Osteoblast (primary cell): ENCODE measurements at regions not wholly inside any gene's neighbourhood (a gene's known extent, or its start where the extent isn't known, plus 50 kb on each side); places are given as distances from the start of the nearest gene placed in this dataset.

Source experiments
- DNase-seq: peaks from one replicate; pipeline ENCODE4 v3.0.0; 2011; ENCODE audit warnings: low spot score, mixed read lengths; ENCODE audit not compliant: insufficient read length; ENCODE audit errors: missing footprints
- H2AFZ ChIP-seq: 2 replicates; pipeline ENCODE4 v1.6.0; 2011; ENCODE audit warnings: mild to moderate bottlenecking, low read length
- H3K27ac ChIP-seq: 2 replicates; pipeline ENCODE4 v1.5.1; 2011; ENCODE audit warnings: mild to moderate bottlenecking, low read depth, low read length, moderate library complexity
- H3K27me3 ChIP-seq: 2 replicates; pipeline ENCODE4 v1.6.0; 2012; ENCODE audit warnings: mild to moderate bottlenecking, control low read depth, inconsistent platforms, low read length, moderate library complexity; ENCODE audit not compliant: insufficient read depth
- H3K36me3 ChIP-seq: 2 replicates; pipeline ENCODE4 v1.5.1; 2011; ENCODE audit warnings: mild to moderate bottlenecking, low read length, control low read depth, moderate library complexity; ENCODE audit not compliant: insufficient read depth
- H3K4me1 ChIP-seq: 2 replicates; pipeline ENCODE4 v1.5.1; 2011; ENCODE audit warnings: mild to moderate bottlenecking, low read length, control low read depth, moderate library complexity; ENCODE audit not compliant: insufficient read depth
- H3K4me2 ChIP-seq: 2 replicates; pipeline ENCODE4 v1.6.0; 2011; ENCODE audit warnings: mild to moderate bottlenecking, low read length; ENCODE audit not compliant: insufficient read depth
- H3K4me3 ChIP-seq: fragments of 200-600 bp; sonication (generic); 3 replicates; pipeline ENCODE4 v1.5.1; 2012; ENCODE audit warnings: mild to moderate bottlenecking, low read length, inconsistent platforms; ENCODE audit not compliant: insufficient read depth
- H3K79me2 ChIP-seq: 2 replicates; pipeline ENCODE4 v1.6.0; 2012; ENCODE audit warnings: mild to moderate bottlenecking, low read length, control low read depth, inconsistent platforms; ENCODE audit not compliant: insufficient read depth
- H3K9me3 ChIP-seq: 2 replicates; pipeline ENCODE4 v1.5.1; 2011; ENCODE audit warnings: low read depth, low read length, control low read depth
- H4K20me1 ChIP-seq: 2 replicates; pipeline ENCODE4 v1.6.0; 2012; ENCODE audit warnings: mild to moderate bottlenecking, low read length, control low read depth; ENCODE audit not compliant: insufficient read depth
- CTCF ChIP-seq: IDR thresholded peaks from 2 replicates; pipeline ENCODE4 v1.5.1; 2011; ENCODE audit warnings: mild to moderate bottlenecking, low read depth, low read length, moderate library complexity; ENCODE audit errors: extremely low read depth

DNA sequence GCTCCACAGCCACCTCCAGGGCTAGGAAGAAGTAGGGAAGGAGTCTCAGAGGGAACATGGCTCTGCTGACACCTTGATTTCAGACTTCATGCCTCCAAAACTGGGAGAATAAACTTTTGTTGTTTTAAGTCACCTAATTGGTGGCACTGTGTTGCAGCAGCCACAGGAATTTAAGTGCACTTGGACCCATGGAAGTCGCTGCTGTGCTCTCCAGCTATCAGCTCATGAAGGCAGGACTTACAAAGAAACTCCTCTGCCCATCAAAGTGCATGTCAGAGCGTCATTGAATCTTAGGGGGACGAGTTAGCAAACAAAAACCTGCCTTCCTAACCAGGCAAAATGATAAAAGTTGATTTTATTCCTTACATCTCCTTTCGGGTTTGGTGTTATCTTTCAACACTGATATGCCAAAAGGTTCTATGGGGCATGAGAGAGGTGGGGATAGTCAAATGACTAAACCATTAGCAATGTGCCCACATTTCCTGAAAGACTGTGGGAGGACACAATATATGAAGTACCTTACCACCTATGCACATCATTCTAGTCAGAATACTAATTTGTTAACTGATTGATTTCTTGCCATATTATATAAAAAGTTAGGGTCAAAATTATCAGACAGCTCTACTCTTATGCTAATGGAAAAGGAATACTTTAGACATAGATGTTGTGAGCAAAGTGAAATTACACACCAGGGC is 235.8 kb upstream of the TNP1 start:
- no peak for TF ChIP-seq CTCF
- H3K9me3 ChIP-seq = no peaks in the 10 kb centered on the region
- no peaks in the 10 kb centered on the region for H3K27me3 ChIP-seq
- H3K79me2 ChIP-seq = no peaks in the 10 kb centered on the region
- no peak overlapping the region for H2AFZ ChIP-seq
- H3K4me2 ChIP-seq = no peak overlapping the region
- H3K4me3 ChIP-seq = no peak overlapping the region
- DNase-seq = no peak
- no peaks in the 10 kb centered on the region for H4K20me1 ChIP-seq
- no peak overlapping the region for H3K27ac ChIP-seq
- H3K36me3 ChIP-seq = no peaks in the 10 kb centered on the region
- H3K4me1 ChIP-seq = peaks cover 11% of the 10 kb centered on the region

DNA sequence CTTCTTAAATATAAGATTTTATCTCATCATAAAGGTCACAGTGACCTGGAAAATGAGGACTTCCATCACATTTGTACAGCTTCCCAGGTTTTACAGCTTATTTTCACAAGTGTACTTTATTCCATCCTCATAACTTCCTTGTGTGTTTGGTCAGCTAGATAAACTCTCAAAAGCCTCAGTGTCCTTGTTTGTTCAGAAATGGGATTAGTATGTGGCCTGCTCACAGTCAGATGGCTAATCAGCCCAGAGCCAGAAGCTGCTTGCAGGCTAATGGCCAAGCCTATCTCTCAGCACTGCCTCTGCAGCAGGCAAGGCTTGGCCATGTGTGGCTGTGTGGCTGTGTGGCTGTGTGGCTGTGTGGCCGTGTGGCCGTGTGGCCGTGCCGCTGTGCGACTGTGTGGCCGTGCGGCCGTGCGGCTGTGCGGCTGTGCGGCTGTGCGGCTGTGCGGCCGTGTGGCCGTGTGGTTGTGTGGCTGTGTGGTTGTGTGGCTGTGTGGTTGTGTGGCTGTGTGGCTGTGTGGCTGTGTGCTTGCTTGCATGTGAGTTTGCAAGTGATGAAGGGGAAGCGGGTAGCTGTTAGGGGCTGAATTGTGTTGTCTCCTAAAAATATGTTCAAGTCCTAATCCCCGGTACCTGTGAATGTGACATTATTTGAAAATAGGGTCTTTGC is 233.0 kb upstream of the TNP1 start:
- H3K36me3 ChIP-seq = no peaks in the 10 kb centered on the region
- no peak for TF ChIP-seq CTCF
- peak overlapping the region; percentile 25 for H2AFZ ChIP-seq
- no peaks in the 10 kb centered on the region for H3K9me3 ChIP-seq
- H3K79me2 ChIP-seq = no peaks in the 10 kb centered on the region
- no peaks in the 10 kb centered on the region for H3K27me3 ChIP-seq
- H3K4me1 ChIP-seq = peaks cover 5% of the 10 kb centered on the region
- H3K4me2 ChIP-seq = no peak overlapping the region
- H3K4me3 ChIP-seq = no peak overlapping the region
- H3K27ac ChIP-seq = no peak overlapping the region
- H4K20me1 ChIP-seq = no peaks in the 10 kb centered on the region
- DNase-seq = no peak

GRCh38 chr2:217091531-217091930 is 231.7 kb upstream of the TNP1 start:
- no peak for TF ChIP-seq CTCF
- Histone ChIP-seq H3K4me1 (peaks cover 6% of the 10 kb centered on the region), H3K4me3 (no peak overlapping the region), H2AFZ (no peak overlapping the region), H3K79me2 (no peaks in the 10 kb centered on the region), H3K27ac (no peak overlapping the region), H4K20me1 (no peaks in the 10 kb centered on the region), H3K27me3 (no peaks in the 10 kb centered on the region), H3K36me3 (no peaks in the 10 kb centered on the region), H3K4me2 (no peak overlapping the region), H3K9me3 (no peaks in the 10 kb centered on the region)
- DNase-seq = no peak

- Histone ChIP-seq H3K27ac (no peak overlapping the region), H3K9me3 (no peaks in the 10 kb centered on the region), H3K27me3 (no peaks in the 10 kb centered on the region), H3K36me3 (no peaks in the 10 kb centered on the region), H3K79me2 (no peaks in the 10 kb centered on the region), H3K4me1 (peaks cover 12% of the 10 kb centered on the region), H4K20me1 (no peaks in the 10 kb centered on the region), H3K4me2 (no peak overlapping the region), H2AFZ (no peak overlapping the region), H3K4me3 (no peak overlapping the region)
- TF ChIP-seq CTCF = no peak
- DNase-seq = no peak
These were observed 231.0 kb upstream of the TNP1 start for GRCh38 chr2:217090884-217091283.
